DMS114 treated with DMSO at 0.1 percent for 48 hours (cell line): ENCODE measurements at regions not wholly inside any gene's neighbourhood (a gene's known extent, or its start where the extent isn't known, plus 50 kb on each side); places are given as distances from the start of the nearest gene placed in this dataset.

Source experiments
- DNase-seq: peaks from one replicate; lab custom pipeline; 2025; ENCODE audit not compliant: unreplicated experiment; lab: John Stamatoyannopoulos, UW

DNA sequence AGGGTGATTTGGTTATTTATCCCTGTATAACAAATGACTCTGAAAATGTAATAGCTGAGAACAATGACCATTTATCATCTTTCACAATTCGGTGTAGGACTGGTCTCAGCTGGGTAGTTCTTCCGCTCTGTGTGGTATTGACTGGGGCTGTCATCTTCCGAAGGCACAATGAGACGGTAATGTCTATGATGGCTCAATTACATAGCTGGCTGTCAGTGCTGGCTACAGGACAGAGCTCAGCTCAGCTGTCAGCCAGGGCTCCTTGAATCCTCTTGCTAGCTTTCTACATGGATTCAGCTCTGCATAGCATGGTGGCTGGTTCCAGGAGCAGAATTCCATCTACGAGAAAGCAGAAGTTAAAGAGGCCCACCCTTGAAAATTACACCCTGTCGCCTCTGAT, 483.8 kb downstream of the TDRD15 start:
- DNase-seq = no peak

DNA sequence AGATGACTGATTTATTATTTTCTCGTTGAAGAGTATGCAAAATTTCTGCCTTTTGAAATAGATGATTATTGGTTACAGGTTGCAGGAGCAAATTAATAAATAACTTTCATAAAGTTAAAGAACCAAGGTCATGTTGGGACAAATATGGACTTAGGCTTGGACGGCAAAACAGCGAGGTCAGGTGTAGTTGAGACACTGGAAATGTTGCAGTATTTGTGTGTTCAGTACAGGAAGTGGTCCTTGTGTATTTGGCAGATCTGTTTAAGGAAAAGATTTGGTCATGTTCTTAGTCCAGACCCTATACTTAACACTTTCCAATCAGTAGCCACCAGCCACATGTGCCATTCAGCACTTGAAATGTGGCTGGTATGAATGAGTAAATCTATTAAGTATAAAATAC, 486.5 kb downstream of the TDRD15 start:
- DNase-seq = no peak

DNA sequence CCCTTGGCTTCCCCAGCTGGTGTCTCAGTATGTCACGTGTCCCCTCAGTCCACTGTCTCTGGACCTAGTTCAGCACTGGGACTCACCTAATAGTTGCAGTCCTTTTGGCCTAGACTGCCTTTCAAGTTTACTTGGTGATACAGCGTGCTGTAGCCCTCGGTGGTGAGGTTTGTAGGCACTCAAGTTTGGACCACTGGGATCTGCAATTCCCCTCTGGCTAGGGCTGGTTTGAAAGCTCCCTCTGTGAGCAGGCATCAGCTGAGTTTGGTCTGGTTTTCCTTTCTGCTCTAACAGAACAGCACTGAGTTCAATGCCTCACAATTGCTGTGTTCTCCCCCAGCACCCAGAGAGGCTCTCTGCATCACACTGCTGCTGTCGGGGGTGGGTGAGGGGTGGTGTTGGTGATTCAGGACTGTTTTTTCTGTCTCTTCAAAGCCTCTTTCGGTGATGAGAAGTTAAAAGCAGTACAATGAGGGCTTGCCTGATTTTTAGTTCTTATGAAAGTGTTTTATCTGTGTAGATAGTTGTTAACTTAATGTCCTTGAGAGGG, 494.2 kb downstream of the TDRD15 start:
- no peak for DNase-seq

GRCh38 chr2:21620771-21621170, 497.0 kb downstream of the TDRD15 start:
- no peak for DNase-seq

DNA sequence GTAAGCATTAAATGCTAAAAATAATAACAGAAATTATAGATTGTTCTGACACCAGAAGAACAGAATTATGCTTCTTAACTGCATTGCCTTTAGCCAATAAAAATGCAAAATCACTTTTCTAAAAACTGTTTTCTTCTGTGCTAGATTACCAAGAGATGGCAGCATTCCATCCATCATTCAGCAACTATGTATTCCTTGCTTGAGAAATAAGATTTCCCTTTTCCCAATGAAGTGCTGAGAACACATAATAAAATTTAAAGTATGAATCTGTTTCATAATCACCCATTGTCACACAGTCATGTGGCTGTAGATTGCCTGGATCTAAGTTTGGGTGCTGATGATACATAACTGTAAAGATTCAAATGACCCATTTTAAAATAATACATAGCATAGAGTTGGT, 504.2 kb downstream of the TDRD15 start:
- DNase-seq = no peak

DNA sequence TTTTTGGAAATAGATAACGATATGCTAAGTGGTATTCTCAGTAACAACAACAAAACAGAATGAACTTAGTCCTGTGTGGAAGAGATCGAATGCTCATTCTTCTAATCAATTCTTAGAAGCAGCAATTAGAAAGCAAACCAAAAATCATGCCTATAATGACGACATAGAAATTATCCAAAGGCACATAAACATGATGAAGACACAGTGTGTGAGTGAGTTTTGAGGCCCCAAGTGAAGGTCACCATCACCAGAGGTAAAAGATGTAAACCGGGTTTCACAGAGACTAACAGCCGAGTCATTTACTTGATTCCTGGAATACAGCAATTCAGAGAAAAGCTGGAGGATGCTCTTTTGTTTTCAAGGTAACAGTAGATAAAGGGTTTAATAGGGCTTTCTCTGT, 509.2 kb downstream of the TDRD15 start:
- DNase-seq = no peak

DNA sequence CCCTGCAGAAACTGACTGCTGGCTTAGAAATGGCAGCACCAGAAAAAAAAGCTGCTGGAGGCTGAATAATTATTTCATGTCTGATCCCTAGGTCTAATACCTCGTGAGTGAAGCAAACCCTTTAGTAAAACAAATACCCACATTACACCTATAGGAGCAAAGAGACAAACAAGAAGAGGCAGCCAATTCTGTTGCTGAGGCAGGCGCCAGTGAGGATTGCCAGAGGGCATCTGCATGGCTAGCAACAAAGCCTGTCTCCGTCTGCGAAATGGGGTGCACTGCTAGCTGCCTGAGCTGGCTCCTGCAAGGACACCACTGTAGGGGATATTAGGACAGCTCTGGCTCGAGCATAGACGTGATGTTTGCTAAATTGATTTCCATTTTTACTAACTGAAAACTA, 509.7 kb downstream of the TDRD15 start:
- no peak for DNase-seq

DNA sequence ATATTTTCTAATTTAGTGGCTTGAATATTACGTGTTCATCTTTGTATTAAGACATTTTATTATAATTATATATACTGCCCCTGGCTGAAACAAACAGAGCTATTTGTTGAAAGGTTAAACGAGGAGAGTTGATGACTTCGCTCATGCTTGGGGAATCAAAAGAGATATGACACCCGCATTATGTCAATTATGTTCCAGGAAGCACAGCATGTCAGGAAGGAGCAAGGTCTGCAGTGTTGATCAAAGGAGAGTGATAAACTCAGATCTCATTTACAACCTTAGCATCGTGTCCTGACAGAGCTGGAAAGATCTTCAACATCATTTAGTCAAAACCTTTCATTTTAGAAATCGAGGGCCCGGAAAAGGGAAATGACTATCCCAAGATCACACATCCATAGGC, 510.1 kb downstream of the TDRD15 start:
- no peak for DNase-seq

GRCh38 chr2:21640046-21640445, 516.3 kb downstream of the TDRD15 start:
- no peak for DNase-seq

DNA sequence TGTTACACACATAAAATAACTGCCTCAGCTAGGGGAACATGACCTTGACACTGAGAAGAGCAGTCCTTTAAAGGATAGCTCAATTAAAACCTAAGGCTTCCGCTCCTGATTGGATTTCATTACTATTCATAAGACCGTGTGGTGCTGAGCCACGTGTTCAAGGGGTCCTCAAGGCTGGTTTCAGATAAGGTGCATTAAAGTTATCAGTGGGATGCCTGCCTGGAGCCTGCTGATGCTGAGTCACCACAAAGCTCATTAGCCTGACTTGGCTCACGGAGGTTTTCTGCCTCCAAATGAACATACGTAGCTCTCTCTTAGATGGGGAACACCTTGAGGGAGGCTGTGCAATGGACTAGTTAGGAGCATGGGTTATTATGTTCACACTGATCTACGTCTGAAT, 518.9 kb downstream of the TDRD15 start:
- no peak for DNase-seq

DNA sequence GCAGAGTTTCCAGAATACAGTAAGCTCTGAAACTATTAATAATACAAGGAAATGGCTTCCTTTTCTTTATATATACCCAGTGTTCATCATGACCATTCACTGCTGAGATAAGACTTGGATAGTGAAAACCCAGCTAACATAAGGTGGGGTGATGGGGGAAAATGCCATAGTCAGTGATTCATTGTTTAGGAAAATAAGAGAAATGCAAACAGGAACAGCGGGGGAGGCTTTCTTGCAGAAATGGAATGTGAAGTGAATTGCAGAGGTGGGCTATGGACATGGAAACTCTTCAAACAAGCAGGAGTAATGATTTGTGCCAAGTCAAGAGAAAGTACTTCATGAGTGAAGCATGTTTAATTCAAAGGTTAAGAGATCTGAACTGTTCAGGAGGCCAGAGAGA, 519.4 kb downstream of the TDRD15 start:
- DNase-seq = no peak

DNA sequence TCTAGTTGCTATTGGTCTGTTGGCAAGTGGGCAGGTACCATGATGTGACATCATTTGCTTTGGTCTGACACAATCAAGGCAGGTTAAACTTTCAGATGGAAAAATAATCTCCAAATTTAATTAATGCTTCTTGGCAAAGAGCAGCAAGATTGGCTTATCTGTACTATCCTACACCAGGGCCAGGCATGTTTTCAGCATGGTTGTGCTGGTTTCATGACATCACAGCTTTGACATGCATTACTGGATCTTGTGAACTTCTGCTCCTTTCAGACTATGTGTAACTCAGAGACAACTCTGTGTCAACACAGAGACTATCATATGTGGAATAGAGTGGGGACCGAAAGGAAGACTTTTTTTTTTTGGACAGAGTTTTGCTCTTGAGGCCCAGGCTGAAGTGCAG, 520.5 kb downstream of the TDRD15 start:
- no peak for DNase-seq

DNA sequence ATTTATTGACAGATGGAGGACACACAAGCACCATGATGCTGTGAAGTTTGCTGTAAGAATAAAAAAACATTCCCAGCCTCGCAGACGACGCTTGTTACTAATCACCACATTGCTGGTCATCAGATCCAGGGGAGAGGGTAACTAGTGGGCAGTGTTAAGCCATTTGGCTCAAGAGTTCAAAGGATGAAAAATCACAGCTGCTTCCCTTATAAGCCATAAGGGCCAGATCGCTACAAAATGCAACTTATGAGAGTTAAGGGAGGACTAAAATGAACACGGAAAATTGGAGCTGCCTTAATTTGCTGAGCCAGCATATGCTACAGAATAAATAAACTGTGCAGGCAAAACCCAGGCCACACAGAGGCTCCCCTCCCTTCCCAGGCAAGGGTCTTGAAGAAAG, 522.6 kb downstream of the TDRD15 start:
- no peak for DNase-seq

GRCh38 chr2:21650569-21650968, 526.8 kb downstream of the TDRD15 start:
- no peak for DNase-seq

DNA sequence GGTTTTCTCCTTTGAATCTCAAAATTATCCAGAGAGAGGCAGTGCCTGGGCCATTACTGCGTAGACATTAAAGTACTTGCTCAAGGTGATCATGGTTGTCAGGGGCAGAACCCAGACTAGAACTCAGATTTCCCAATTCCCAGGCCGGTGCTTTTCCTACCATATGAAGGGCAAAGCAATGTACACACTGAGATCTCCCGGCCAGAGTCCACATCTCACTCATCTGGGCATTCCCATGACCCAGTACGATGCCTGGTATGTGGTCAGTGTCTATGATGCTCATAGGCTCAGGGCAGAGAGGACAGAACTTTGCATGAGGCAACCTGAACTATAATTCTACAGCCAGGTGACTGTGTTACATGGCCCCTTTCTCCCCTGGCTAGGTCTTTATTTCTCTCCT, 531.4 kb downstream of the TDRD15 start:
- no peak for DNase-seq

DNA sequence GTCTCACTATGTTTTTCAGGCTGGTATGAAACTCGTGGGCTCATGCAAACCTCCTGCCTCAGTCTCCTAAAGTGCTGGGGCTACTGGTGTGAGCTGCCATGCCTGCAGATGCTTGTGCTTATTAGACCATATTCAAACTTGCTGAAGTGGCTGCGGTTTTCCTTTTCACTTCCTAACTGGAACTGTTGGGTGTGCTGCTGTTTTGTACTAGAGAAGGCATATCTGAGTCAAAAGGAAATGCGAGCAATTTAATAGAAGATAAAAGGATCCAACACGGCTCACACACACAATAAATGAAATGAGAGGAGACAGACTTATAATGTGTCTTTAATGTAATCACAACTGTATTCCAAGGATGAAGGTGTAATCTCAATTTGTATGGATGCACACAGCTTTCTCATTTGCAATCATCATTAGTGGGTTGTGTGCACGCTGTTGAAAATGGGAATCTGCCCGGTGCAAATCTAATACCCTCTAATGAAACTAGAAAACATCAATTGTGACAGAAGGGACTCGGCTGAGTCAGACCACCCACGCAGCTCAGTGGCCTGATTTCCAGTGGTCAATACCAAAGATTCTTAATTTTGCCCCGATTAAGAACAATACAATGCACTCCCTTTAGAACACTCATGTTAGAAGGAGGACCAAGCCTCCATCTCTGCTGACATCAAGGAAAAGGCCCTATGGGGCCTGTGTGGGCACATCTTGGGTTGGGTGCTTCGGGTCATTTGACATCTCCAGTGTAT, 532.7 kb downstream of the TDRD15 start:
- DNase-seq = no peak

GRCh38 chr2:21657445-21657844, 533.7 kb downstream of the TDRD15 start:
- no peak for DNase-seq

- no peak for DNase-seq
Measured at GRCh38 chr2:21658269-21658668, 534.5 kb downstream of the TDRD15 start.

DNA sequence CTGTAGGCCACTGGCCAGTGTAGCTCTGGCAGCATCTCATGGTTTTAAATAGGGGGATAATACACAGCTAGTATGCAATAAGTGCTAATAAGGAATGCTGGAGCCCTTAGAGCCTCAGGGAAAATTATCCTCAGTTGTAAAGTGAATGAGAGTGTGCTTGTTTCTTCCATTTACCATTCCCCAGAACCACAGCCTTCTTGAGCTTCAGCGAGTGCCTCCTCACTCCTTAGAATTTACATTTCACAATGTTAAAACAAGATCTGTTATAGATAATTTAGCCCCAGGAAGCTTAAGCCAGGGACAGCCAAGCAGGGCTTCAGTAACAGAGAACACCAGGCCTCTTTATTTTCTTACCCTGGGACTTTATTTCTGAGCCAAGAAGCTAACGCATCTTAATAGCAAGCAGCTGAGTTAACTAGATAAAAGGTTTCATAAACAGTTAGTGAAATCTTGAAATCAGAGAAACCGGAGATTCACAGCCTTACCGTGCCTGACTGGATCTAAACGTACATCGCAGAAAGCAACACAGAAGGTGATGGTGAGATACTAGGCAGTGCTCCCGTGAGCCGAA, 535.2 kb downstream of the TDRD15 start:
- no peak for DNase-seq

DNA sequence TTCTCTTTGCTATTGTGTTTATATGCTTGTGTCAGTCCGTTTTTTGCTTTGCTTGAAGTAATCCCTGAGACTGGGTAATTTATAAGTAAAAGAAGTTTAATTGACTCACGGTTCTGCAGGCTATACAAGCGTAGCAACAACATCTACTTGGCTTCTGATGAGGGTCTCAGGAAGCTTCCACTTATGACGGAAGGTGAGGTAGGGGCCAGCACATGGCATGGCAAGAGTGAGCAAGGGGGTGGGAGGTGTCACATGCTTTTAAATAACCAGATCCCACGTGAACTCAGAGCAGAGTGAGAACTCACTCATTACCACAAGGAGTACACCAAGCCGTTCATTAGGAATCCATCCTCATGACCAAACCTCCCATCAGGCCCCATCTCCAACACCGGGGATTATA, 540.3 kb downstream of the TDRD15 start:
- no peak for DNase-seq

- DNase-seq = no peak
Measured at GRCh38 chr2:21667638-21668037, 543.9 kb downstream of the TDRD15 start.

DNA sequence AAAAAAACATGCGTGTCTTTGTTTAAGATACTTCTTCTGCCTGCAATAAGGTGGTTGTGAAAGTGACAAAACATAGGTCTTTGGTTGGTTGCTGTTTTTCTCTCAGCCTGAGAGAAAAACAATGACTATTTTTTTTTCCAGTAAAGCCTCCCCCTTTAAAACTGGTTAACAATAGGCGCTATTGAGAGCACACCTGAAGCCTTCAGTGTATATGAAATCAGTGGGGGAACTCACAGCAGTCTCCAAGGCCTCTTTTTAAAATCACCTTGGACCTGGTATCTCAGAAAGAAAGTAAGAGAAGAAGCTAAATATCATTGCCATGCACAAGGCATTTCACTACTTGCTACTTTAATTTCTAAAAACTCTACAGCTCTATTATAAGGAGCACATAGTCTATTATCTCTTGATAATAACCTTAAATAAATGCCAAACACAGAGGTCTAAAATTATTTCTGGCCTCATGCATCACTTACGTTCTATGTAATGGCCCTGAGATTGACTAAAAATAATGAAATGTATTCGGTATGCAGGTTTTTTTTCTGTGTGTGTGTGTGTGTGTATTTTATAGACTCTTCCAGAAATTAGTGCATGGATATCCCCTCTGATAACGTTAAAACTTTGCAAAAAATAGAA, 544.4 kb downstream of the TDRD15 start:
- no peak for DNase-seq
